Common myeloid progenitor, CD34-positive (primary cell): ENCODE measurements at regions not wholly inside any gene's neighbourhood (a gene's known extent, or its start where the extent isn't known, plus 50 kb on each side); places are given as distances from the start of the nearest gene placed in this dataset.

Source experiments
- CTCF ChIA-PET: fragments of 350-600 bp; sonication (Branson Sonifier 250); formaldehyde crosslinking; loops from one replicate; lab custom pipeline; 2021; ENCODE audit warnings: antibody characterized with exemption; lab: Charles Lee
- POLR2A ChIA-PET: fragments of 350-600 bp; sonication (Branson Sonifier 250); formaldehyde crosslinking; loops from one replicate; lab custom pipeline; 2021; ENCODE audit warnings: antibody characterized with exemption; lab: Charles Lee
- DNase-seq, 3 donors: peaks; one replicate each; pipeline versions ENCODE4 v3.0.0 to v3.0.0-alpha.2; 2013
- H3K27ac ChIP-seq, 2 experiments: 1 replicate in 1 of 2; 2 replicates in 1 of 2; pipeline ENCODE4 v1.7.0; 2013; ENCODE audit warnings: inconsistent platforms in 2 of 2, low read length in 2 of 2, mild to moderate bottlenecking in 2 of 2, low read depth in 1 of 2, moderate library complexity in 1 of 2; ENCODE audit not compliant: severe bottlenecking in 2 of 2, insufficient read depth in 1 of 2, poor library complexity in 1 of 2
- H3K27me3 ChIP-seq, 5 experiments: replicated peaks in 2 of 5; 1 replicate in 3 of 5; 2 replicates in 2 of 5; pipeline versions ENCODE4 v1.6.1 to v1.7.0; 2013; ENCODE audit warnings: low read length in 4 of 5, mild to moderate bottlenecking in 2 of 5, moderate library complexity in 2 of 5, inconsistent platforms in 1 of 5; ENCODE audit not compliant: insufficient read depth in 5 of 5, control insufficient read depth in 4 of 5
- H3K36me3 ChIP-seq, 4 experiments: 1 replicate in 2 of 4; 2 replicates in 2 of 4; pipeline versions ENCODE4 v1.6.1 to v1.7.0; 2013; ENCODE audit warnings: low read length in 3 of 4, control low read depth in 1 of 4, mild to moderate bottlenecking in 1 of 4; ENCODE audit not compliant: control insufficient read depth in 4 of 4, insufficient read depth in 4 of 4
- H3K4me1 ChIP-seq, 4 experiments: 1 replicate in 3 of 4; 2 replicates in 1 of 4; pipeline versions ENCODE4 v1.6.1 to v1.7.1; 2013; ENCODE audit warnings: low read length in 3 of 4, mild to moderate bottlenecking in 3 of 4, control low read depth in 1 of 4, inconsistent platforms in 1 of 4, moderate library complexity in 1 of 4; ENCODE audit not compliant: control insufficient read depth in 4 of 4, insufficient read depth in 4 of 4; ENCODE audit errors: control extremely low read depth in 1 of 4
- H3K4me3 ChIP-seq, 7 experiments: 1 replicate in 4 of 7; 2 replicates in 3 of 7; pipeline versions ENCODE4 v1.5.1 to v1.7.0; 2013; ENCODE audit warnings: mild to moderate bottlenecking in 7 of 7, low read length in 6 of 7, moderate library complexity in 6 of 7, inconsistent platforms in 2 of 7, low read depth in 2 of 7, control low read depth in 1 of 7; ENCODE audit not compliant: insufficient read depth in 4 of 7, control insufficient read depth in 1 of 7; ENCODE audit errors: extremely low read depth in 1 of 7
- H3K9me3 ChIP-seq, 5 experiments: 1 replicate in 4 of 5; 2 replicates in 1 of 5; pipeline versions ENCODE4 v1.6.1 to v1.7.1; 2013; ENCODE audit warnings: low read length in 4 of 5, mild to moderate bottlenecking in 2 of 5, inconsistent platforms in 1 of 5, low read depth in 1 of 5, moderate library complexity in 1 of 5; ENCODE audit not compliant: control insufficient read depth in 4 of 5, insufficient read depth in 2 of 5; ENCODE audit errors: control extremely low read depth in 1 of 5
- WGBS: methylation state at CpG from one replicate; pipeline ENCODE4 v1.1.5; 2013; ENCODE audit not compliant: insufficient coverage; 5-methylcytosine and 5-hydroxymethylcytosine counted together

GRCh38 chr21:23020969-23021368, 2022.8 kb downstream of the NCAM2 start:
- no peak overlapping the region for H3K4me3 ChIP-seq
- no peak for DNase-seq
- no peaks in the 10 kb centered on the region for H3K4me1 ChIP-seq
- no peaks in the 10 kb centered on the region for H3K27me3 ChIP-seq
- H3K9me3 ChIP-seq, result no peaks in the 10 kb centered on the region
- no peak overlapping the region for H3K27ac ChIP-seq
- ChIA-PET CTCF (no interaction called here), POLR2A (no interaction called here)
- WGBS, result over 99% methylated on average over 10 of the region's 10 CpGs
- H3K36me3 ChIP-seq, result no peaks in the 10 kb centered on the region

- CTCF ChIA-PET, result no interaction called here
- WGBS, result 98% methylated on average over 37 of the region's 37 CpGs
- Histone ChIP-seq H3K9me3 (no peaks in the 10 kb centered on the region), H3K27ac (no peak overlapping the region), H3K27me3 (no peaks in the 10 kb centered on the region), H3K4me1 (no peaks in the 10 kb centered on the region), H3K36me3 (no peaks in the 10 kb centered on the region), H3K4me3 (no peak overlapping the region)
- POLR2A ChIA-PET, result no interaction called here
- DNase-seq, result no peak
Measured at GRCh38 chr21:23021481-23021880, 2023.3 kb downstream of the NCAM2 start.

- no peaks in the 10 kb centered on the region for H3K9me3 ChIP-seq
- CTCF ChIA-PET, result no interaction called here
- no peaks in the 10 kb centered on the region for H3K36me3 ChIP-seq
- no peak overlapping the region for H3K27ac ChIP-seq
- POLR2A ChIA-PET, result no interaction called here
- no peak for DNase-seq
- no peak overlapping the region for H3K4me3 ChIP-seq
- no peaks in the 10 kb centered on the region for H3K4me1 ChIP-seq
- no peaks in the 10 kb centered on the region for H3K27me3 ChIP-seq
- WGBS, result no CpG with 5 or more reads among the region's 2 CpGs
Measured at GRCh38 chr21:23026878-23027277, 2028.7 kb downstream of the NCAM2 start.

GRCh38 chr21:23039846-23040245, 2041.6 kb downstream of the NCAM2 start:
- ChIA-PET POLR2A (no interaction called here), CTCF (no interaction called here)
- no peaks in the 10 kb centered on the region for H3K9me3 ChIP-seq
- H3K4me3 ChIP-seq, result no peak overlapping the region
- DNase-seq, result no peak
- WGBS, result no CpG with 5 or more reads among the region's 7 CpGs
- no peaks in the 10 kb centered on the region for H3K4me1 ChIP-seq
- no peak overlapping the region for H3K27ac ChIP-seq
- H3K36me3 ChIP-seq, result no peaks in the 10 kb centered on the region
- no peaks in the 10 kb centered on the region for H3K27me3 ChIP-seq

- POLR2A ChIA-PET, result no interaction called here
Measured at GRCh38 chr21:23045955-23046354, 2047.7 kb downstream of the NCAM2 start.

GRCh38 chr21:23067672-23068071, 2069.5 kb downstream of the NCAM2 start:
- H3K4me1 ChIP-seq, result no peaks in the 10 kb centered on the region
- H3K9me3 ChIP-seq, result no peaks in the 10 kb centered on the region
- H3K27ac ChIP-seq, result no peak overlapping the region
- ChIA-PET CTCF (no interaction called here), POLR2A (no interaction called here)
- no peaks in the 10 kb centered on the region for H3K36me3 ChIP-seq
- no peak overlapping the region for H3K4me3 ChIP-seq
- no peaks in the 10 kb centered on the region for H3K27me3 ChIP-seq
- no CpG with 5 or more reads among the region's 2 CpGs for WGBS
- DNase-seq, result no peak

More at GRCh38 chr21:23045955-23046354, 2047.7 kb downstream of the NCAM2 start:
- Histone ChIP-seq H3K4me1 (no peaks in the 10 kb centered on the region), H3K27ac (no peak overlapping the region), H3K4me3 (no peak overlapping the region), H3K9me3 (no peaks in the 10 kb centered on the region), H3K36me3 (no peaks in the 10 kb centered on the region), H3K27me3 (no peaks in the 10 kb centered on the region)
- CTCF ChIA-PET, result no interaction called here
- WGBS, result no CpG with 5 or more reads among the region's 1 CpG
- no peak for DNase-seq

GRCh38 chr21:23083242-23083641, 2085.0 kb downstream of the NCAM2 start:
- no peak overlapping the region for H3K4me3 ChIP-seq
- POLR2A ChIA-PET, result no interaction called here
- H3K4me1 ChIP-seq, result no peaks in the 10 kb centered on the region
- H3K27ac ChIP-seq, result no peak overlapping the region
- peaks cover 0 to 1% (median 0%) of the 10 kb centered on the region in 5 experiments for H3K9me3 ChIP-seq
- DNase-seq, result no peak
- CTCF ChIA-PET, result no interaction called here
- no CpG with 5 or more reads among the region's 2 CpGs for WGBS
- H3K27me3 ChIP-seq, result no peaks in the 10 kb centered on the region
- H3K36me3 ChIP-seq, result no peaks in the 10 kb centered on the region
